T-helper 1 cell (primary cell): ENCODE measurements at regions not wholly inside any gene's neighbourhood (a gene's known extent, or its start where the extent isn't known, plus 50 kb on each side); places are given as distances from the start of the nearest gene placed in this dataset.

ENCODE experiments used
- DNase-seq, 5 donors: peaks; one replicate each; pipeline ENCODE4 v3.0.0-alpha.2; 2012 to 2020

DNA sequence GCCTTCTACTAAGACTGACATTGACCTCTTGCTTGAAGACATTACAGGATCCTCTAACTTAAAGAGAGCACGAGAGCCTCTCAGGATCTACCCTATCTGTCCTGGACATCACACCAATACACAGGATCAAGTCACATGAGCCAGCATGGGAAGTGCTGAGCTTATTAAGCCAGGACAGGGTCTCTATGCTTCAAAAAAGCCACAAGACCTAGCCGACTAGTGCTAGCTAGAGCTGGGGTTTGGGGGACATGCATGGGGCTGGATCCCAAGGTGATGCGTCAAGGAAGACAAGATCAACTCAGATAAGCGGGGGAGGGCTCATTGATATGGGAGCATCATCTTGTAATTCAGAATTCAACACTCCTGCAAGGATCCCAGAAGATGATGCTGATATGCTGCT lies 167.2 kb upstream of the TAB2 start:
- no peak for DNase-seq

DNA sequence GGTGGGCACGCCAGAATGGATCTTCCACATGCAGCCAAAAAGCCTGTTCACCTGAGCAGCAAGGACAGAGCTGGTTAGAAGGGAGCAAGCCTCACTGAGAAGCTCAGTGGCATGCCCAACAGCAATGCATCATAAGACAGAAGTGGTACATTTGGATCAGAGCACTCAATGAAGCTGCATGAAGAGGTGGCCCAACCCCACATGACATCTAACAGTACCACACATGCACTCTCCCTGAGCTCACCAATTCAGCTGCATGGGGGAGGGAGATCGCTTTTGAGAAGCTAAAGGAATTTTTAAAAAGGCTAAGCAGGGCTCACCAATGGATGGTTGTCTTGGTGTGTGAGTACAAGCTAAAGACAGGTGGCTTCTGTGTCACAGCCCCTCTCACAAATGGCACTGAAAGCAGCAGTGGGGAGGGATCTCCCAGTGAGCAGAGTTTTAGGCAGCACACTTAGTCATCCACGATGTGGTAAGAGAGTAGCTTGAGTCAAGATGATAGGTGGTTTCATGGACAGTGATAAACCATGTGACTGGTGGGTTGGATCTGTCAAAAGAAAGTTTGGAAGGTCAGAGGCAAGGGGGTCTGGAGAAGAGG lies 166.6 kb upstream of the TAB2 start:
- DNase-seq, result peak in 1 of 5 donors; percentile 78

- DNase-seq, result no peak
These were observed 165.0 kb upstream of the TAB2 start for GRCh38 chr6:149152521-149152920.

DNA sequence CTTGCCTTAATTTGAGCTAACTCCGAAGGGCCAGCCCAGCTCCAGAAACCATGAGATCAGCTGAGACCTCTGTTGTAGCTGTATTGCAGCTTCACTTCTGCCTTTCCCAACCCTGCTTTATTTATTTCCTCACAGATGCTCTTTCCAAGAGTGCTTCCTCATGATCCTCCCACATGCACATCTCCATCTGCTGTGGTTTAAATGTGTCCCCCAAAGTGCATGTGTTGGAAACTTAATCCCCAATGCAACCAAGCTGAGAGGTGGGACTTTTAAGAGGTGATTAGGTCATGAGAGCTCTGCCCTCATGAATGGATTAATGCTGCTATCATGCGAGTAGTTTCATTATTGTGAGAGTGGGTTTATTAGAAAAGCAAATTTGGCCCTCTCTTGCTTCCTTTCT lies 164.4 kb upstream of the TAB2 start:
- no peak for DNase-seq

DNA sequence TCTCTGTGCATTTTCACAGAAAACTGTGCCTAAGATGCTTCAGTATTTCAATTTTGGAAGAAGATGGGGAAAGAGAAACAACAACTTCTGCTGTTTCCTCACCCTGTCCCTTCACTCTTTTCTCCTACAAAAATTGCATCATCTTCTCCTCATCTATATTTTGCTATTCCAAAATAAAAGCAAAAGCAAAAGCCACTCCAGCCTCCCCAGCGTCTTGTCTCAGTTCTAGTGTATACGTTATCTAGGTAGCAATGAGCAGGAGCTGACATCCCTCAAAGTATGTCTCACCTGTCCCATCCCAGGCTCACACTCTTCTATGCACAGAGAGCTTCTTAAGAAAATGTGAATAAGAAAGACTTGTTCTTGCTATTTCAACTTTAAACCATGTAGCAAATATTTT lies 163.8 kb upstream of the TAB2 start:
- no peak for DNase-seq

- peak in 1 of 5 donors; percentile 66 for DNase-seq
These were observed 163.2 kb upstream of the TAB2 start for GRCh38 chr6:149154261-149154821.

- DNase-seq, result no peak
These were observed 160.4 kb upstream of the TAB2 start for GRCh38 chr6:149157126-149157525.

DNA sequence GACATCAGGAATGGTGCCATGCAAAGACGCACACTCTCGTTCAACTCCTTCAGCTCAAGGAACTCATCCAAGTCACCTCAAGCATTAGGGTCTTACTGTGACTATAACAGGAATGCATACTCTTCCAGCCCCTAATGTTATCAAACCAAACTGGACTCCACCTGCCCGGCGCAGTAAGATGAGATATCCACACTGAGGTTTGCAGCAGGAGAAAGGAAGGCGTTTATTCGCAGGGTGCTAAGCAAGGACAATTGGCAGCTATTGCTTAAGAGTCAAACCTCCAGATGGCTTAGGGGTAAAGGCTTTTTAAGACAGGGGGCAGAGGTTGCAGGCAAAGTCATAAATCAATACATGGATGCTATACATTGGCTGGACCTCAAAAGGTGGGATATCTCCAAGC lies 159.4 kb upstream of the TAB2 start:
- DNase-seq, result no peak

GRCh38 chr6:149160943-149161342 lies 156.6 kb upstream of the TAB2 start:
- no peak for DNase-seq

GRCh38 chr6:149162924-149163323 lies 154.6 kb upstream of the TAB2 start:
- DNase-seq, result no peak

GRCh38 chr6:149164199-149164750 lies 153.2 kb upstream of the TAB2 start:
- DNase-seq, result no peak

GRCh38 chr6:149166336-149166735 lies 151.2 kb upstream of the TAB2 start:
- DNase-seq, result no peak

GRCh38 chr6:149166747-149167146 lies 150.8 kb upstream of the TAB2 start:
- DNase-seq, result no peak

DNA sequence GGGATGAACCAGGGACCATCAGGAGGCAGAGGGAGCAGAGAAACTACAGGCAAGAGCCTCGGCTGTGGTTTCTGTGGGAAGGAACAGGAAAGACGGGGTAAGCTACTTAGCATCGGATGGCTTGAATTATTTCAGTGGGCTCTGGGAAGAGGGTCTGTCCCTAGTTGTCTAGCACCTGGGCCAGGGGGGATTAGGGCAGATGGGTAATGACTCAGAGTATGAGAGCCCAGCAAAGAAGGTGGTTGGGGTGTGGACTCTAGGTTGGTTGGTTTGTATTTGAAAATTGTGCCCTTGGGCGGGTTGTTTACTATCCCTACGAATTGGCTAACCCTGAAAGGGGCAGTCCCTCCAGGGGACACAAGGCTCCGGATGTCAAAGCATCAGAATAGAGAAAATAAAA lies 148.5 kb upstream of the TAB2 start:
- DNase-seq, result no peak

DNA sequence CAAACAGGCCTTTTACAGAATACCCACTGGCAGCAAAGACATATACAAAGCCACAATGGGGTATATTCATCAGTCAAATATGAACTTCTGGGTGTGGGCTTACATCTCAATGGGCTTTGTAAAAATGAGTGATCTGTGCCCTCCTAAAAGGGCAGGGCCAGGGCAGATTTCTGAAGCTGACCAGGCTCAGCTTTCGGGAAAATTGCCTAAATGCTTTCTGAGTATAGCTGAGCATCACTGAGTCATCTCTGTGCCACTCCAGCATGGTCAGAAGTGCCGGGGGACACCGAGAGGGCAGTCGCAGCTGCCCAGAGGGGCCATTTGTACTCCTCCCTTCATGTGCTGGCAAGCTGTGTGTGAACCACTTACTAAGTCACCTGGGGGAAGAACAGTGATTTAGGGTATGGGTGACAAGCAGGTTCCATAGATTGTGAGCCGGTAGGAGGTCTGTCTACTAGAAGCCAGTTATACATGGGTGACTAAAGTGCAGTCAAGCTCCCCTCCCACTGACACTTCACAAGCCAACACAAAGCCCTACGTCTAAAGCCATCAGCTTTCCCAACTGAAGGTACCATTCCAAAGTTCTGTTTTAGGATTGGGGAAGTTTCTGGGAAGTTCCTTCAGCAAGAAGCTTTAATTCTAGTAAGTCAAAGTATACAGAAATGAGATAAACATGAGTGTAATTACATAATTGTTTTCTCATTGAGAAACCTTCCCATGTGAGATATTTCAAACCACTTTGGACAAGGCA lies 147.6 kb upstream of the TAB2 start:
- DNase-seq, result no peak

GRCh38 chr6:149170564-149171452 lies 146.7 kb upstream of the TAB2 start:
- no peak for DNase-seq

DNA sequence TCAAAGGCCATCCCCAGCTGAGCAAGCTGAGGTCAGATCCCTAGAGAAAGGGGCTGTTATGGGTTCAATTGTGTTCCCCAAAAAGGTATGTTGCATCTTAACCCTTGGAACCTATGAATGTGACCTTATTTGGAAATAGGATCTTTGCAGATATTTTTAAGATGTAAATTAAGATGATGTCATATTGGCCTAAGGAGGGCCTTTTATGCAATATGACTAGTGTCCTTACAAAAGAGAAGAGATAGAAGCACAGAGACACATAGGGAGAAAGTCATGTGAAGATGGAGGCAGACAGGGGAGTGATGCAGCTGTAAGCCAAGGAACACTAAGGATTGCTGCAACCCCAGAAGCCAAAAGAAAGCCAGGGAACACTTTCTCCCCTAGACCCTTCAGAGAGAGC lies 144.3 kb upstream of the TAB2 start:
- no peak for DNase-seq

DNA sequence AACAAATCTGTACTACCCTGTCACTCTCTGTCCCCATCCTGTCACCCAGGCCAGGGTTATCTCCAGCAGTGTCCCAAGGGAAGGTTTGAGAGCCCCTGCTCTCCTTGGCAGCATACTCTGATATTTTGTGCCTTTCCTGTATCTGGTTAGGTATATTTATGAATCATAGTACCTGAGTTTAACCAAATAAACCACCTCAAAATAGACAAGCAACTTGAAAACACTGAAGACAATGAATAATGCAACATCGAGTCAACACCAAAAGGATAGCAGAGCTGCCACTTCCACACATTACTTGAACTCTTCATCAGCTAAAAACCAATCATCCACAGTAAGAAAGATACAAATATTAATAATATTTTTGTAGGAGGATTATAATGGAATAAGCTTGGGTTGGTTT lies 142.6 kb upstream of the TAB2 start:
- DNase-seq, result no peak

GRCh38 chr6:149176971-149177667 lies 140.4 kb upstream of the TAB2 start:
- DNase-seq, result no peak

DNA sequence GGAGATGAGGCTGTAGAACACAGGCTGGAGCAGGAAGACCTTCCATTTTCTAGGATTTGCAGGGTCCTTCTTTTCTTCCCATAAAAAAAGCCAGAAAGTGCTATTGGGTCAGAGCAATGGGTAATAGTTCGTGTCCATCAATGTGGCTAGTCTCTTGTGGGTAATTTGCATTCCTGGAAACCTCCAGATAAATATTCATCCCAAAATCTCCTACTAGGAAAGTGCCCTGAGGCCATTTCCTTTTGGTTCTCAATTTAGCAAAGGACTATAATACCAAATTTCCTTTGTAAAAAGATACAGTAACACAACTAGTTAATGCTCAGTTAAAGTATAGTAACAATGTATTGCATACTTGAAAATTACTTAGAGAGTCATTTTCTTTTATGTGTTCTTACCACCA lies 138.1 kb upstream of the TAB2 start:
- DNase-seq, result no peak

- DNase-seq, result no peak
These were observed 136.2 kb upstream of the TAB2 start for GRCh38 chr6:149181304-149181703.

- DNase-seq, result no peak
These were observed 135.2 kb upstream of the TAB2 start for GRCh38 chr6:149182262-149182661.
